ENCODE measurements at regions not wholly inside any gene's neighbourhood (a gene's known extent, or its start where the extent isn't known, plus 50 kb on each side); places are given as distances from the start of the nearest gene placed in this dataset. TPM values are rescaled to one million over a fixed set of nuclear protein-coding genes. Genes with fewer than 3 reads are reported as not detected.

Small RNA genes in the stretch of these regions (small RNA-seq; reads per million reads assigned to genes)
- gene AC104073.1 (not detected), gene SNORA15B-1 (not detected), gene SNORA22C (not detected)
